Chondrocyte (in vitro differentiated cells): ENCODE measurements at regions not wholly inside any gene's neighbourhood (a gene's known extent, or its start where the extent isn't known, plus 50 kb on each side); places are given as distances from the start of the nearest gene placed in this dataset.

ENCODE experiments used
- DNase-seq: peaks from one replicate; pipeline ENCODE4 v3.0.0; 2021; ENCODE audit warnings: mixed read lengths, low spot score
- H3K27ac Mint-ChIP-seq: one replicate; pipeline ENCODE4 v1.8.0; 2021; ENCODE audit warnings: mild to moderate bottlenecking, moderate library complexity, mixed read lengths; ENCODE audit not compliant: unreplicated experiment
- H3K27me3 Mint-ChIP-seq: 2 replicates; pipeline ENCODE4 v1.8.0; 2021; ENCODE audit warnings: low read depth, mixed read lengths
- H3K36me3 Mint-ChIP-seq: 2 replicates; pipeline ENCODE4 v1.8.0; 2021; ENCODE audit warnings: low read depth, mixed read lengths
- H3K4me1 Mint-ChIP-seq: 2 replicates; pipeline ENCODE4 v1.8.0; 2021; ENCODE audit warnings: low read depth, mild to moderate bottlenecking, mixed read lengths
- H3K4me3 Mint-ChIP-seq: one replicate; pipeline ENCODE4 v1.8.0; 2021; ENCODE audit warnings: mild to moderate bottlenecking, moderate library complexity, mixed read lengths; ENCODE audit not compliant: unreplicated experiment
- H3K9me3 Mint-ChIP-seq: 2 replicates; pipeline ENCODE4 v1.8.0; 2021; ENCODE audit warnings: low read depth, mixed read lengths
- CTCF ChIP-seq: fragments of 200-600 bp; sonication (generic); IDR thresholded peaks from 2 replicates; pipeline ENCODE4 v1.5.0; 2021; ENCODE audit warnings: antibody characterized with exemption, mild to moderate bottlenecking, moderate library complexity

GRCh38 chr7:123401295-123401694 is 133.1 kb downstream of the IQUB start:
- H3K9me3 Mint-ChIP-seq = peaks cover under 1% of the 10 kb centered on the region
- H3K36me3 Mint-ChIP-seq = no peaks in the 10 kb centered on the region
- DNase-seq = no peak
- H3K4me3 Mint-ChIP-seq = no peak overlapping the region
- no peaks in the 10 kb centered on the region for H3K4me1 Mint-ChIP-seq
- H3K27ac Mint-ChIP-seq = no peak overlapping the region
- H3K27me3 Mint-ChIP-seq = no peaks in the 10 kb centered on the region
- no peak for TF ChIP-seq CTCF

- no peak for DNase-seq
- no peak overlapping the region for H3K27ac Mint-ChIP-seq
- H3K36me3 Mint-ChIP-seq = no peaks in the 10 kb centered on the region
- H3K4me1 Mint-ChIP-seq = no peaks in the 10 kb centered on the region
- TF ChIP-seq CTCF = no peak
- no peaks in the 10 kb centered on the region for H3K27me3 Mint-ChIP-seq
- no peak overlapping the region for H3K4me3 Mint-ChIP-seq
- no peaks in the 10 kb centered on the region for H3K9me3 Mint-ChIP-seq
These were observed 134.2 kb downstream of the IQUB start for GRCh38 chr7:123400196-123400595.

GRCh38 chr7:123398921-123399320 is 135.5 kb downstream of the IQUB start:
- H3K27me3 Mint-ChIP-seq = peaks cover 5% of the 10 kb centered on the region
- TF ChIP-seq CTCF = no peak
- H3K36me3 Mint-ChIP-seq = no peaks in the 10 kb centered on the region
- H3K9me3 Mint-ChIP-seq = no peaks in the 10 kb centered on the region
- no peak overlapping the region for H3K27ac Mint-ChIP-seq
- H3K4me1 Mint-ChIP-seq = no peaks in the 10 kb centered on the region
- no peak overlapping the region for H3K4me3 Mint-ChIP-seq
- DNase-seq = no peak

GRCh38 chr7:123397746-123398338 is 136.6 kb downstream of the IQUB start:
- TF ChIP-seq CTCF = no peak
- Mint-ChIP-seq H3K27ac (no peak overlapping the region), H3K27me3 (peaks cover 13% of the 10 kb centered on the region), H3K36me3 (no peaks in the 10 kb centered on the region), H3K4me1 (no peaks in the 10 kb centered on the region), H3K4me3 (no peak overlapping the region), H3K9me3 (no peaks in the 10 kb centered on the region)
- DNase-seq = no peak

- no peaks in the 10 kb centered on the region for H3K36me3 Mint-ChIP-seq
- no peak overlapping the region for H3K27ac Mint-ChIP-seq
- no peak for DNase-seq
- H3K4me1 Mint-ChIP-seq = no peaks in the 10 kb centered on the region
- no peak for TF ChIP-seq CTCF
- H3K4me3 Mint-ChIP-seq = no peak overlapping the region
- H3K9me3 Mint-ChIP-seq = no peaks in the 10 kb centered on the region
- peaks cover 22% of the 10 kb centered on the region for H3K27me3 Mint-ChIP-seq
These were observed 140.8 kb downstream of the IQUB start for GRCh38 chr7:123393623-123394022.
